ENCODE measurements at regions not wholly inside any gene's neighbourhood (a gene's known extent, or its start where the extent isn't known, plus 50 kb on each side); places are given as distances from the start of the nearest gene placed in this dataset.

GRCh38 chr12:124391340-124392261 lies 96.7 kb downstream of the RFLNA start:
- DNase-seq, result peak; percentile 59

GRCh38 chr12:124390442-124391097 lies 95.7 kb downstream of the RFLNA start:
- DNase-seq, result no peak

- DNase-seq, result no peak
These were observed 95.0 kb downstream of the RFLNA start for GRCh38 chr12:124389725-124390441.

- peak; percentile 63 for DNase-seq
These were observed 94.3 kb downstream of the RFLNA start for GRCh38 chr12:124389138-124389724.

- DNase-seq, result peak; percentile 33
These were observed 93.8 kb downstream of the RFLNA start for GRCh38 chr12:124388679-124389137.

GRCh38 chr12:124388038-124388671 lies 93.3 kb downstream of the RFLNA start:
- no peak for DNase-seq

- no peak for DNase-seq
These were observed 92.6 kb downstream of the RFLNA start for GRCh38 chr12:124387528-124387911.

- DNase-seq, result no peak
These were observed 92.0 kb downstream of the RFLNA start for GRCh38 chr12:124386661-124387527.

- no peak for DNase-seq
These were observed 91.2 kb downstream of the RFLNA start for GRCh38 chr12:124386059-124386458.

GRCh38 chr12:124385219-124385969 lies 90.5 kb downstream of the RFLNA start:
- no peak for DNase-seq

- no peak for DNase-seq
These were observed 89.5 kb downstream of the RFLNA start for GRCh38 chr12:124384299-124384894.

GRCh38 chr12:124383028-124383427 lies 88.1 kb downstream of the RFLNA start:
- DNase-seq, result no peak

GRCh38 chr12:124381456-124382296 lies 86.8 kb downstream of the RFLNA start:
- DNase-seq, result no peak

- DNase-seq, result no peak
These were observed 86.0 kb downstream of the RFLNA start for GRCh38 chr12:124380796-124381455.

- no peak for DNase-seq
These were observed 85.3 kb downstream of the RFLNA start for GRCh38 chr12:124379938-124380754.

- no peak for DNase-seq
These were observed 84.6 kb downstream of the RFLNA start for GRCh38 chr12:124379379-124379937.

- no peak for DNase-seq
These were observed 84.0 kb downstream of the RFLNA start for GRCh38 chr12:124378926-124379325.
